H1 (cell line): ENCODE measurements at regions not wholly inside any gene's neighbourhood (a gene's known extent, or its start where the extent isn't known, plus 50 kb on each side); places are given as distances from the start of the nearest gene placed in this dataset.

Experiments used
- ASH2L ChIP-seq: fragments of 200-600, 300-600 bp; sonication (generic); IDR thresholded peaks from one replicate; pipeline ENCODE4 v1.7.1; 2017; ENCODE audit warnings: low read length
- CBX5 ChIP-seq: fragments of 300-800, 300-1000 bp; sonication (generic); IDR thresholded peaks from 2 replicates; pipeline ENCODE4 v1.7.1; 2016; ENCODE audit warnings: antibody characterized with exemption, low read length, low read depth
- CHD7 ChIP-seq: fragments of 300-600 bp; sonication (generic); IDR thresholded peaks from 2 replicates; pipeline ENCODE4 v1.7.1; 2012; ENCODE audit warnings: low read length, moderate library complexity, mild to moderate bottlenecking, inconsistent platforms; ENCODE audit not compliant: insufficient replicate concordance
- GTF2F1 ChIP-seq: IDR thresholded peaks from 2 replicates; pipeline ENCODE4 v1.6.1; 2012; ENCODE audit warnings: low read depth, low read length, improper control_type of control experiment, borderline replicate concordance

DNA sequence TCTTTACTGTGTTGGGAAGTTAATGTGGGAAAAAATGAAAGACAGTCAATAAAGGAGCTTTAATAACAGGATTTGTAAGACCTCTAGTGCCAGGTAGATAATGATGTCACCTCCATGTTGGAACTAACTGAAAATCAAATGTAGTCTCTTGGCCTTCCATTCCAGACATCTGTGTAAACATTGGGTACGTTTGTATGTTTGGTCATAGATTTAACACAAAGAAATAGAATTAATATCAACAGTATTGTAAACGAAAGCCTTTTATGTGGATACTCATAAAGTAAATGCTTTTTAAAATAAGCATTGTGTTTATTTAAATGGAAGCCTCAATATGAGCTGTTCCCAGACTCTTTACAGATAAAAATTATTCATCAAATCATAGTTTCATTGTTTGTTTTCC lies 605.7 kb downstream of the METTL15 start (continued):
- TF ChIP-seq CHD7 (no peak), GTF2F1 (no peak), CBX5 (no peak), ASH2L (no peak)
